ENCODE measurements at regions not wholly inside any gene's neighbourhood (a gene's known extent, or its start where the extent isn't known, plus 50 kb on each side); places are given as distances from the start of the nearest gene placed in this dataset.

- no peak for DNase-seq
These were observed 216.8 kb upstream of the KLF6 start for GRCh38 chr10:4001811-4002210.

- no peak for DNase-seq
These were observed 214.6 kb upstream of the KLF6 start for GRCh38 chr10:3999642-4000041.

GRCh38 chr10:3996697-3997096 is 211.7 kb upstream of the KLF6 start:
- DNase-seq = peak; percentile 18

- DNase-seq = no peak
These were observed 210.5 kb upstream of the KLF6 start for GRCh38 chr10:3995302-3996210.

- no peak for DNase-seq
These were observed 207.6 kb upstream of the KLF6 start for GRCh38 chr10:3992382-3993178.

GRCh38 chr10:3990307-3990706 is 205.3 kb upstream of the KLF6 start:
- no peak for DNase-seq

GRCh38 chr10:3987143-3987974 is 202.3 kb upstream of the KLF6 start:
- DNase-seq = no peak

- DNase-seq = no peak
These were observed 201.6 kb upstream of the KLF6 start for GRCh38 chr10:3986493-3987142.

GRCh38 chr10:3982746-3983442 is 197.9 kb upstream of the KLF6 start:
- DNase-seq = no peak

- DNase-seq = no peak
These were observed 196.3 kb upstream of the KLF6 start for GRCh38 chr10:3981300-3981699.

- DNase-seq = peak; percentile 39
These were observed 195.7 kb upstream of the KLF6 start for GRCh38 chr10:3980660-3981059.

GRCh38 chr10:3980144-3980543 is 195.1 kb upstream of the KLF6 start:
- no peak for DNase-seq

- no peak for DNase-seq
These were observed 193.8 kb upstream of the KLF6 start for GRCh38 chr10:3978761-3979160.

- no peak for DNase-seq
These were observed 193.2 kb upstream of the KLF6 start for GRCh38 chr10:3978174-3978573.

GRCh38 chr10:3977761-3978160 is 192.8 kb upstream of the KLF6 start:
- DNase-seq = no peak

- DNase-seq = no peak
These were observed 191.7 kb upstream of the KLF6 start for GRCh38 chr10:3976718-3977117.

- no peak for DNase-seq
These were observed 191.2 kb upstream of the KLF6 start for GRCh38 chr10:3976171-3976570.

- no peak for DNase-seq
These were observed 190.0 kb upstream of the KLF6 start for GRCh38 chr10:3975016-3975415.

GRCh38 chr10:3972460-3973301 is 187.7 kb upstream of the KLF6 start:
- DNase-seq = peak; percentile 76

GRCh38 chr10:3971713-3972112 is 186.7 kb upstream of the KLF6 start:
- DNase-seq = peak; percentile 12

Data from activated CD4-positive, alpha-beta T cell treated with anti-CD3 and anti-CD28 coated beads, Interleukin-2, amount 50 U/mL, for 16 hours (primary cell).